Lung (tissue), 11 donors: ENCODE measurements at regions not wholly inside any gene's neighbourhood (a gene's known extent, or its start where the extent isn't known, plus 50 kb on each side); places are given as distances from the start of the nearest gene placed in this dataset.

Experiments used
- ATAC-seq: fragments of 200-7000 bp; cut with Tn5 transposase; one replicate; pipeline ENCODE4 v1.9.1; 2020; ENCODE audit warnings: moderate number of reproducible peaks; ENCODE audit not compliant: insufficient read depth, low FRiP score
- DNase-seq, 3 donors: peaks; one replicate each; pipeline ENCODE4 v3.0.0-alpha.2; 2013 to 2017
- H3K27ac ChIP-seq, 2 donors: one replicate each; pipeline ENCODE4 v1.5.1; 2013; ENCODE audit warnings: mild to moderate bottlenecking in 2 of 2, moderate library complexity in 2 of 2, control low read depth in 1 of 2, inconsistent platforms in 1 of 2, low read depth in 1 of 2, low read length in 1 of 2
- H3K27me3 ChIP-seq, 3 donors: one replicate each; pipeline ENCODE4 v1.5.1; 2013; ENCODE audit warnings: low read length in 2 of 3; ENCODE audit not compliant: control insufficient read depth in 3 of 3, insufficient read depth in 3 of 3
- H3K36me3 ChIP-seq, 4 donors: one replicate each; pipeline ENCODE4 v1.5.1; 2013; ENCODE audit warnings: low read length in 4 of 4, mild to moderate bottlenecking in 1 of 4, moderate library complexity in 1 of 4; ENCODE audit not compliant: control insufficient read depth in 4 of 4, insufficient read depth in 4 of 4
- H3K4me1 ChIP-seq, 5 donors: one replicate each; pipeline ENCODE4 v1.5.1; 2013; ENCODE audit warnings: low read length in 5 of 5, mild to moderate bottlenecking in 2 of 5, moderate library complexity in 1 of 5; ENCODE audit not compliant: control insufficient read depth in 5 of 5, insufficient read depth in 5 of 5
- H3K4me3 ChIP-seq: one replicate; pipeline ENCODE4 v1.5.1; 2013; ENCODE audit warnings: mild to moderate bottlenecking, control low read depth, moderate library complexity
- H3K9ac ChIP-seq, 2 donors: one replicate each; pipeline ENCODE4 v1.5.1; 2013; ENCODE audit warnings: low read length in 2 of 2, control low read depth in 1 of 2; ENCODE audit not compliant: insufficient read depth in 1 of 2
- H3K9me3 ChIP-seq, 4 donors: one replicate each; pipeline ENCODE4 v1.5.1; 2013; ENCODE audit warnings: low read length in 3 of 4, mild to moderate bottlenecking in 1 of 4, moderate library complexity in 1 of 4; ENCODE audit not compliant: control insufficient read depth in 4 of 4, insufficient read depth in 3 of 4
- CTCF ChIP-seq: IDR thresholded peaks from 2 replicates; pipeline ENCODE4 v1.5.1; 2012; ENCODE audit warnings: mild to moderate bottlenecking; ENCODE audit errors: control extremely low read depth, extremely low read depth
- WGBS, 2 donors: extraction: QIAGEN DNeasy Blood & Tissue Kit; methylation state at CpG; one replicate each; pipeline ENCODE4 v1.1.7; 2013; 5-methylcytosine and 5-hydroxymethylcytosine counted together
- donor health status: control.
- donor health status: control.
- donor health status: Bipolar disorder and iron deficiency.
- donor health status: healthy.
- donor health status: DM: yes; HTN: yes; CAD: no.

- H3K4me1 ChIP-seq, result peaks cover 0 to 6% (median 0%) of the 10 kb centered on the region in 5 donors
- TF ChIP-seq CTCF, result no peak
- DNase-seq, result no peak
- 97 to 100% methylated on average over 1 of the region's 1 CpG for WGBS, 2 donors
- no peaks in the 10 kb centered on the region for H3K36me3 ChIP-seq
- no peak for ATAC-seq
- H3K4me3 ChIP-seq, result no peak overlapping the region
- H3K27me3 ChIP-seq, result no peaks in the 10 kb centered on the region
- H3K9me3 ChIP-seq, result peaks cover 0 to 12% (median 8%) of the 10 kb centered on the region in 4 donors
- H3K9ac ChIP-seq, result no peak overlapping the region
- no peak overlapping the region for H3K27ac ChIP-seq
Observed at GRCh38 chr15:69556344-69556743, 103.7 kb downstream of the RPLP1 start.

GRCh38 chr15:69557020-69557706, 104.5 kb downstream of the RPLP1 start:
- H3K27ac ChIP-seq, result peak overlapping the region in 1 of 2 donors; percentile 4
- no peaks in the 10 kb centered on the region for H3K27me3 ChIP-seq
- no peak for TF ChIP-seq CTCF
- no peaks in the 10 kb centered on the region for H3K36me3 ChIP-seq
- no peak overlapping the region for H3K9ac ChIP-seq
- DNase-seq, result peak; percentile 28 to 61 (median 29)
- ATAC-seq, result peak; percentile 67
- H3K4me3 ChIP-seq, result no peak overlapping the region
- H3K4me1 ChIP-seq, result peaks cover 0 to 6% (median 2%) of the 10 kb centered on the region in 5 donors
- H3K9me3 ChIP-seq, result peaks cover 0 to 7% (median 1%) of the 10 kb centered on the region in 4 donors
- 68 to 91% methylated on average over 5 of the region's 5 CpGs for WGBS, 2 donors

- H3K36me3 ChIP-seq, result no peaks in the 10 kb centered on the region
- 60 to 64% methylated on average over 2 of the region's 2 CpGs for WGBS, 2 donors
- no peaks in the 10 kb centered on the region for H3K27me3 ChIP-seq
- peak overlapping the region in 1 of 2 donors; percentile 38 for H3K27ac ChIP-seq
- DNase-seq (no peak), ATAC-seq (no peak)
- H3K9ac ChIP-seq, result no peak overlapping the region
- no peak for TF ChIP-seq CTCF
- peaks cover 0 to 8% (median 5%) of the 10 kb centered on the region in 5 donors for H3K4me1 ChIP-seq
- H3K9me3 ChIP-seq, result no peaks in the 10 kb centered on the region
- H3K4me3 ChIP-seq, result no peak overlapping the region
Observed at GRCh38 chr15:69557707-69558409, 105.2 kb downstream of the RPLP1 start.
